ENCODE measurements at regions not wholly inside any gene's neighbourhood (a gene's known extent, or its start where the extent isn't known, plus 50 kb on each side); places are given as distances from the start of the nearest gene placed in this dataset.
"Not testable (repeated sequence)": the region's sequence is repeated elsewhere in the genome, so short reads cannot be mapped to it uniquely, and the experiment has no call there.

DNA sequence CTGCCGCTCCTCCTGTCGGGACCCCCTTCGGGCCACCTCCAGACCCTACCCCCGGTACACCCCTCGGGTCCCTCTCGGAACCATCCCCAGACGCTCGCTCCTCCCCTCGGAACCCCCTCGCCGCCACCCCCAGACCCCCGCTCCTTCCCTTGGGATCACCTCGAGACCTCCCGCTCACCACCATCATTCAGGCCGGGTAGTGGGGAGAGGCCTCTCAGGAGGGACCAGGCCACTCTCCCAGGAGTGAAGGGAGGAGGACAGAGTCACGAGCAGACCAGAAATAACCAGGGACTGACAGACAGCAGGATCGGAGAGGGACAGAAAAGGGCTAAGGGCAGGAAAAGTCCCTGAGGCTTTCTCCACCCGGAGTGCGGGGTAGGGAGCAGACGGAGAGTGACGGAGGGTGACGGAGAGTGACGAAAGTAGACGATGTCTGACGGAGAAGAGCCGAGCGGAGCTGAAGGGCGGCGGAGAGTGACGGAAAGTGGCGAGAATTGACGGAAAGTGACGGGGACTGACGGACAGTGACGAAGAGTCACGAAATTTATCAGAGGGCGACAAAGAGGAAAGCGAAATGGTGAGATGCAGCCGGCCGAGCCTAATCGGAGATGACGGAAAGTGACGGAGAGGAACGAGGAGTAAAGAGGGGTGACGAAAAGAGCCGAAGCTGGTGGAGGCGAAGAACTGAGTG, 54.6 kb upstream of the PLCXD1 start:
- H3K4me1 ChIP-seq (ENCODE audit: control insufficient read depth, insufficient read depth, low read length); H2BK5ac ChIP-seq (ENCODE audit: low read depth, low read length, poor library complexity, severe bottlenecking); H4K20me1 ChIP-seq (ENCODE audit: insufficient read depth, low read length); H3K56ac ChIP-seq (ENCODE audit: extremely low read depth, insufficient read depth, low read length); dilution Hi-C loops (cut with HindIII; ENCODE audit: low sequenced_read_pairs, unreplicated experiment); H3K79me1 ChIP-seq (ENCODE audit: low read depth in 1 of 2, low read length in 2 of 2); H2BK120ac ChIP-seq (ENCODE audit: low read depth, low read length); H2AK5ac ChIP-seq (ENCODE audit: low read depth, low read length); H3K27ac ChIP-seq (ENCODE audit: insufficient read depth, low read length); POLR2A ChIA-PET (ENCODE audit: unreplicated experiment); H3K4ac ChIP-seq (ENCODE audit: low read depth, low read length); H3K18ac ChIP-seq (ENCODE audit: low read depth, low read length); H2BK15ac ChIP-seq (ENCODE audit: low read depth, low read length); H3K4me2 ChIP-seq (ENCODE audit: low read depth, low read length); in situ Hi-C loops (cut with MboI; ENCODE audit: low sequenced_read_pairs); H3K23ac ChIP-seq (ENCODE audit: low read depth, low read length); H2AFZ ChIP-seq (replicated peaks; ENCODE audit: low read length, poor library complexity); H4K91ac ChIP-seq (ENCODE audit: insufficient read depth, low read depth, low read length); H2BK20ac ChIP-seq (ENCODE audit: low read depth, low read length); H3K9ac ChIP-seq (ENCODE audit: low read depth, low read length); H4K8ac ChIP-seq (ENCODE audit: low read depth in 2 of 2, low read length in 2 of 2); CTCF ChIA-PET; intact Hi-C loops (cut with micrococcal nuclease); BruUV-seq (replicated peaks); H2AK9ac ChIP-seq (replicated peaks; ENCODE audit: low read depth, low read length, poor library complexity); H4K5ac ChIP-seq (ENCODE audit: low read depth, low read length); DNase-seq; H3K14ac ChIP-seq (replicated peaks; ENCODE audit: low read depth, low read length); H3K9me1 ChIP-seq (ENCODE audit: insufficient read depth, low read length); H3K36me3 ChIP-seq (ENCODE audit: control insufficient read depth, insufficient read depth, low read length); H3K9me3 ChIP-seq (ENCODE audit: control insufficient read depth, insufficient read depth, low read length); H3K27me3 ChIP-seq (ENCODE audit: control insufficient read depth, insufficient read depth, low read length): not testable (repeated sequence)
- ATAC-seq (ENCODE audit: low read depth), result peak; percentile 64
- no CpG with 5 or more reads among the region's 47 CpGs for WGBS, 2 experiments (ENCODE audit: extremely low coverage in 2 of 2, insufficient read length in 1 of 2)
- peak overlapping the region; percentile 31; the same call in 1 of the 2 replicates for H3K4me3 ChIP-seq (ENCODE audit: insufficient read depth, low read depth, low read length)

- H2BK5ac ChIP-seq (ENCODE audit: low read depth, low read length, poor library complexity, severe bottlenecking); in situ Hi-C loops (cut with MboI; ENCODE audit: low sequenced_read_pairs); H3K4me1 ChIP-seq (ENCODE audit: control insufficient read depth, insufficient read depth, low read length); H3K27me3 ChIP-seq (ENCODE audit: control insufficient read depth, insufficient read depth, low read length); H3K27ac ChIP-seq (ENCODE audit: insufficient read depth, low read length); H3K36me3 ChIP-seq (ENCODE audit: control insufficient read depth, insufficient read depth, low read length); H4K20me1 ChIP-seq (ENCODE audit: insufficient read depth, low read length); H3K23ac ChIP-seq (ENCODE audit: low read depth, low read length); H3K18ac ChIP-seq (ENCODE audit: low read depth, low read length); H3K9me3 ChIP-seq (ENCODE audit: control insufficient read depth, insufficient read depth, low read length); H3K4me3 ChIP-seq (ENCODE audit: insufficient read depth, low read depth, low read length); H2BK20ac ChIP-seq (ENCODE audit: low read depth, low read length); H2AFZ ChIP-seq (replicated peaks; ENCODE audit: low read length, poor library complexity); H3K4ac ChIP-seq (ENCODE audit: low read depth, low read length); CTCF ChIA-PET; H4K91ac ChIP-seq (ENCODE audit: insufficient read depth, low read depth, low read length); BruUV-seq (replicated peaks); H4K8ac ChIP-seq (ENCODE audit: low read depth in 2 of 2, low read length in 2 of 2); H3K14ac ChIP-seq (replicated peaks; ENCODE audit: low read depth, low read length); intact Hi-C loops (cut with micrococcal nuclease); H4K5ac ChIP-seq (ENCODE audit: low read depth, low read length); H3K9ac ChIP-seq (ENCODE audit: low read depth, low read length); H3K4me2 ChIP-seq (ENCODE audit: low read depth, low read length); DNase-seq; POLR2A ChIA-PET (ENCODE audit: unreplicated experiment); H3K56ac ChIP-seq (ENCODE audit: extremely low read depth, insufficient read depth, low read length); H2AK9ac ChIP-seq (replicated peaks; ENCODE audit: low read depth, low read length, poor library complexity); H2AK5ac ChIP-seq (ENCODE audit: low read depth, low read length); ATAC-seq (ENCODE audit: low read depth); H3K79me1 ChIP-seq (ENCODE audit: low read depth in 1 of 2, low read length in 2 of 2); H3K9me1 ChIP-seq (ENCODE audit: insufficient read depth, low read length); dilution Hi-C loops (cut with HindIII; ENCODE audit: low sequenced_read_pairs, unreplicated experiment); H2BK120ac ChIP-seq (ENCODE audit: low read depth, low read length); H2BK15ac ChIP-seq (ENCODE audit: low read depth, low read length): not testable (repeated sequence)
- no CpG with 5 or more reads among the region's 23 CpGs for WGBS, 2 experiments (ENCODE audit: extremely low coverage in 2 of 2, insufficient read length in 1 of 2)
Measured at GRCh38 chrX:227396-227795, 53.8 kb upstream of the PLCXD1 start.
